HUES48 (cell line): ENCODE measurements at regions not wholly inside any gene's neighbourhood (a gene's known extent, or its start where the extent isn't known, plus 50 kb on each side); places are given as distances from the start of the nearest gene placed in this dataset.

Experiments
- H3K27ac ChIP-seq: one replicate; pipeline ENCODE4 v1.7.0; 2013; ENCODE audit warnings: low read depth, low read length, inconsistent platforms
- H3K27me3 ChIP-seq: 2 replicates; pipeline ENCODE4 v1.6.1; 2013; ENCODE audit warnings: mild to moderate bottlenecking, low read length; ENCODE audit not compliant: control insufficient read depth, insufficient read depth
- H3K36me3 ChIP-seq: 2 replicates; pipeline ENCODE4 v1.6.1; 2013; ENCODE audit warnings: low read length; ENCODE audit not compliant: control insufficient read depth, insufficient read depth
- H3K4me1 ChIP-seq: 2 replicates; pipeline ENCODE4 v1.6.1; 2013; ENCODE audit warnings: mild to moderate bottlenecking, low read length; ENCODE audit not compliant: control insufficient read depth, insufficient read depth
- H3K4me3 ChIP-seq: 2 replicates; pipeline ENCODE4 v1.5.1; 2013; ENCODE audit warnings: mild to moderate bottlenecking, low read depth, low read length
- H3K9ac ChIP-seq: 2 replicates; pipeline ENCODE4 v1.6.1; 2013; ENCODE audit warnings: mild to moderate bottlenecking, low read depth, low read length, moderate library complexity
- H3K9me3 ChIP-seq: 2 replicates; pipeline ENCODE4 v1.6.1; 2013; ENCODE audit warnings: low read length; ENCODE audit not compliant: control insufficient read depth, insufficient read depth

DNA sequence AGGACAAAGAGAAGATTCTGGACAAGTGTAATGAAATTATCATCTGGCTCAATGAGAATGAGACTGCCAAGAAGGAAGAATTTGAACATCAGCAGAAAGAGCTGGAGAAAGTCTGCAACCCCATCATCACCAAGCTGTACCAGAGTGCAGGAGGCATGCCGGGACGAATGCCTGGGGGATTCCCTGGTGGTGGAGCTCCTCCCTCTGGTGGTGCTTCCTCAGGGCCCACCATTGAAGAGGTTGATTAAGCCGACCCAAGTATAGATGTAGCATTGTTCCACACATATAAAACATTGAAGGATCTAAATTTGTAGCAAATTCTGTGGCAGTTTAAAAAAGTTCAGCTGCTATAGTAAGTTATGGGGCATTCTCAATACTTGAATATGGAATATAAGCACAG is 174.3 kb upstream of the CCND2 start:
- Histone ChIP-seq H3K4me3 (no peak overlapping the region), H3K36me3 (no peaks in the 10 kb centered on the region), H3K27me3 (no peaks in the 10 kb centered on the region), H3K4me1 (no peaks in the 10 kb centered on the region), H3K9me3 (no peaks in the 10 kb centered on the region), H3K27ac (no peak overlapping the region), H3K9ac (no peak overlapping the region)

DNA sequence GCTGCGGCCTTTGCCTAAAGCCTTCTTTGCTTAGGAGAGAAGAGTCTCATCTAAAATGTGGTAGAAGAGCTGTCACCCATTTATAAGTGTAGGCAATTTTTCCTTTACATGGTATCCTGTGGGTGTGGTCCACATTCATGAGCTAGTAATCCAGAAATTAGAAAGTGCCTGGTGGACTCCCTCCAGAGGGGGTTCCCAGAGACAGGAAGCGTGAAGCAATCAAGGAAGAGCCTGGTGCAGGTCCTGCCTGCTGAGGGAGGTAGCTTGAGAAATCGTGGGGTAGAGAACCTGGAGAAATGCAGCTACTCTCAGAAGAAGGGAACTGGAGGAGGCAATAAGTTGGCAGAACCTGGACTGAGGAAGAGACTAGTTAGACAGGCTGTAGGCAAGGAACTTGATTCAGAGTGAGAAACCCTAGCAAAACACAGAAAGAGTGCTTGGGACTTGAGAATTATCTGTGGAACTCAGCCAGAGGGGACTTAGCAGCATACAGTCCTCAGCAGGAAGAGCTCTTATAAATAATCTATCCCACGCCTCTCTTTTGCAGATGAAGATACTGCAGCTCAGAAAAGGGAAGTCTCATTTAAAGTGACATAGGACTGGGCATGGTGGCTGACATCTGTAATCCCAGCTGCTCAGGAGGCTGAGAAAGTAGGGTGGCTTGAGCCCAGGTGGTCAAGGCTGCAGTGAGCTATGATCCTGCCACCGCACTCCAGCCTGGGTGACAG is 182.4 kb upstream of the CCND2 start:
- Histone ChIP-seq H3K4me3 (no peak overlapping the region), H3K9me3 (no peaks in the 10 kb centered on the region), H3K27ac (no peak overlapping the region), H3K4me1 (no peaks in the 10 kb centered on the region), H3K27me3 (no peaks in the 10 kb centered on the region), H3K9ac (no peak overlapping the region), H3K36me3 (no peaks in the 10 kb centered on the region)

DNA sequence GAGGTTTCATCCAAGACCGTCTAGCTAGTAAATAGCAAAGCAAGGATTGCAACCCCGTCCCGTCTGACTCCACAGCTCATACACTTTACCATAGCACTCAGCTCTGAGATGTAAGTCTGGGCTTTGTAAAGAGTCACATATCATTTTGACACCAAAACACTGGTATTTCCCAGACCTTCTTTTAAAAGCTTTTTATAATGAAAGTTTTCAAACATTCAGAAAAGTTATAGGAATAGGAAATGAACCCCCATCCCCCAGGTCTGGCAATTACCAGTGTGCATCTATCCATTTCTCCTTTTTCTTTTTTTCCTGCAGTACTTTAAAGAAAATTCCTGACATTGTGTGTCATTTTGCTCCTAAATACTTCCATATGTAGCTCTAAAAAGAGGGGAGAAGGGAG is 183.6 kb upstream of the CCND2 start:
- H3K4me1 ChIP-seq: no peaks in the 10 kb centered on the region
- H3K9ac ChIP-seq: no peak overlapping the region
- H3K36me3 ChIP-seq: no peaks in the 10 kb centered on the region
- no peak overlapping the region for H3K27ac ChIP-seq
- no peaks in the 10 kb centered on the region for H3K9me3 ChIP-seq
- no peak overlapping the region for H3K4me3 ChIP-seq
- H3K27me3 ChIP-seq: no peaks in the 10 kb centered on the region

DNA sequence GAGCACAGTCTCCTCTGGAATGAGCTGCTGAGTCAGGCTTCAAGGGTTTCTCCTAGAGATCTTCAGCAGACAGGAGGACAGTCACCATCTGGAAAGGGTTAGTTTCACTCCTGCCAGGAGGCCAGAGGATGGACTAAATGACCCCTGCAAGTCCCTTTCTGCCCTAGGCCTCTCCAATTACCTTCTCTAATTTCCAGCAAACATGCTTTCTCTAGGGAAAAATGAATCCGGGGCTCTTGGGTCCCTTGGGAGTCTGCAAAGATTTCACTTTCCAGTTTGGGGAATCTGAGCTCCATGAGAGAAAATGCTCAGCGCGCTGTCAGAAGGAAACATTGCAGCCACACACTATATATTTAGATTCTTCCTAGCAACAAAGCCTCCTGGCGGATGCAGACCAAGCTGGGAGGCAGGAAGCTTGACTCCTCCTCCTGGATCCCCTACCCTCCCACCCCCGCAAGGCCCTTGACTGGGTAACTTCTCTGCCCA is 184.4 kb upstream of the CCND2 start:
- Histone ChIP-seq H3K9ac (no peak overlapping the region), H3K27ac (no peak overlapping the region), H3K4me1 (no peaks in the 10 kb centered on the region), H3K4me3 (no peak overlapping the region), H3K27me3 (no peaks in the 10 kb centered on the region), H3K36me3 (no peaks in the 10 kb centered on the region), H3K9me3 (no peaks in the 10 kb centered on the region)

DNA sequence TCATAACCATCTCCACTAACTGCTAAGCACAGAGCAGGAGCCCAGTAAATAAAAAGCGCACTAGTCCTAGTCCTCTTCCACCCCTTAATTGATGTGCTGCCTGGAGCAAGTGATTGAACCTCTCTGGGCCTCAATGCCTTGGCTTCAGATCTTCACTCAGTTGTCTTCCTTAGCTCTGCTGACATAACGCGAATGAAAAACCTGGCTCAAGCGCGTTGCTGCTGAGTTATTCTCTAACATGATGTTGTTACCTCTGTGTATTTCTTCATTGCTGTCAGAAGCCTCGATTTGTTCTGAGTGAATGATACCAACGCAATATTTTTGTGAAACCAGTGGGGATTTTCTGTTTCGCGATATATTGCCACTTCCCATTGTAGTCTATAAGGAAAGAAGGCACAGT is 185.1 kb upstream of the CCND2 start:
- H3K36me3 ChIP-seq: no peaks in the 10 kb centered on the region
- H3K27me3 ChIP-seq: no peaks in the 10 kb centered on the region

DNA sequence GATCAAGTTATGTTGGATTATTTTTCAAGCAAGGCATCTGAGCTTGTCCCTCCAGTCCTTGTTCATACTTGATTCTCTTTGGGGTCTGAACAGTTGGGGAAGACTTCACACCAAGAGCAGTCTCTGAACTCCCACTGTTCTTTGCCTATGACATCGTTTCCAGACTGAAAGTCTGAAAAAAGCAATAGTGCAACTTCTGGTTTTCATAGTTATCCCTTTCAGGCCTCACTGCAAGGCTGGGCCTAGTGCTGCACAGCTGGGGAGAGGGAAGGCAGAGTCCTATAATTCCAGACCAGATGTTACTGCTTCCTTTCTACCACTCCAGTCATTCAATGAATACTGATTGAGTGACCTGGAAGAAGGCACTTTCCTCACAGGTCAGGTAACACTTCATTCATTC is 187.1 kb upstream of the CCND2 start:
- no peaks in the 10 kb centered on the region for H3K27me3 ChIP-seq
- H3K9ac ChIP-seq: no peak overlapping the region

More for the DNA sequence above, 185.1 kb upstream of the CCND2 start:
- no peaks in the 10 kb centered on the region for H3K4me1 ChIP-seq
- no peak overlapping the region for H3K9ac ChIP-seq
- no peaks in the 10 kb centered on the region for H3K9me3 ChIP-seq
- no peak overlapping the region for H3K4me3 ChIP-seq
- H3K27ac ChIP-seq: no peak overlapping the region

DNA sequence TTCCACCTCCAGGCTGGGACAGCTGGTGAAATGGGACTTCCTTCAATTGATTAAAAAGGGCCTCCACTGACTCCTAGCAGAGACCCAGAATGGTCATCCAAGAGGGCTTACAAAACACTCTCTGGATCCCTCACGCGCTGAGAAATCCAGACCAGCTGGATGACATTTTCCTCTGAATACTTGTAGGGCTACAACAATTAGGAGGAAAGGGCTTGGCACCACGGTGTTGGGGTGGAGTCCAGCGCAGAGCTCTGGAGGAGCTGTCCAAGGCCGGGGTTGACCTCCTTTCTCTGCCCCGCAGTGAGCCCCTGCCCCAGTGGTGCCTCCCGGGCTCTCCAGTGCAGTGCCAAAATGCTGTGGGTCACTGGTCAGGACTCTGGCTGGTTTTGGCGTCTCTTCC is 189.0 kb upstream of the CCND2 start:
- no peaks in the 10 kb centered on the region for H3K4me1 ChIP-seq
- H3K27ac ChIP-seq: no peak overlapping the region
- H3K27me3 ChIP-seq: no peaks in the 10 kb centered on the region

More for the DNA sequence above, 187.1 kb upstream of the CCND2 start:
- no peaks in the 10 kb centered on the region for H3K9me3 ChIP-seq
- no peaks in the 10 kb centered on the region for H3K36me3 ChIP-seq
- no peak overlapping the region for H3K4me3 ChIP-seq
- no peak overlapping the region for H3K27ac ChIP-seq
- no peaks in the 10 kb centered on the region for H3K4me1 ChIP-seq

DNA sequence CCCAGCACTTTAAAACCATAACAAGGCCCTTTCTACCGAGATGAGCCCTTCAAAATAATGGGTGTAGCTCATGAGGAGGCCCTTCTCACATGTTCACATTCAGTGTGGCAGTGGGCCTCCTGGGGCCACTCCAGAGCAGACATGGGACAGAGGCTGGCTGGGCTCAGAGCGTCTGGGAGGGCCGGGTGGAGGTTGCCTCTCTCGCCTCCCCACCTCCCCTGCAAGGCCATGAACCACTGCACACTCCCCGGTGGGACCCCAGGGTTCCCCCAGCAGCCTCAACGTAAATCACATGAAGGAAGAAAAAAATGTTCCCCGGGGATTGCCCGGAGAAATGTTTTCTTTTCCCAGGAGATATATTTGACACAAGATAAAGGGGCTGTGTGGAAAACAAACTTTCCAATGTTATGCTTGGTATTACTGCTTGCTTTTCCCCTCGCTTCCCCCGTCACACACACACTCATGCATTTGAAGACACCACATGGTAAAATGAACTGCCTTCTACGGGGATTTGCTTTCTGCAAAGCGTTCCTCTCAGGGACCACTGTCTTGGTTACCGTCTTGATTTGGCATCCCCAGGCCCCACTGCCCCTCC is 190.7 kb upstream of the CCND2 start:
- Histone ChIP-seq H3K4me3 (no peak overlapping the region), H3K27me3 (no peaks in the 10 kb centered on the region), H3K9me3 (no peaks in the 10 kb centered on the region), H3K4me1 (no peaks in the 10 kb centered on the region), H3K36me3 (no peaks in the 10 kb centered on the region), H3K9ac (no peak overlapping the region), H3K27ac (no peak overlapping the region)

More for the DNA sequence above, 189.0 kb upstream of the CCND2 start:
- Histone ChIP-seq H3K9me3 (no peaks in the 10 kb centered on the region), H3K9ac (no peak overlapping the region), H3K4me3 (no peak overlapping the region), H3K36me3 (no peaks in the 10 kb centered on the region)

DNA sequence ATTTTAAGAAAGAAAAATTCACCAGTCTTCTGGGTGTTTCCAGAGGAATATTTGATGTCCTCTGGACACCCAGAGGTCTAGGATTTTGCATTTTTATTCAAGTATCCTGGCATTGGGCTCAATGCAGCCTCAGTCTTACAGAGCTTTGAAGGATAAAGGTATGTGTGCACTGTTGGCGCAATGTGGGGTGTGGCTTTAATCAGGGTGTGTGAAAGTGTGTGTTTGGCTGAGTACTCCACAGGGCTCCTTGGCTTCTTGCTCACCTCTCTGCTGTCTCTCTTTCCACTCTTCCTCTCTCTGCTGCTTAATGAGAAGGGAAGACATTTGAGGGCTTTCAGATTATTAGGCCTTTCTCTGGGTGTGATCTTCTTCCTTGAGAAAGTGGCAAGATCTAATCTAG is 193.3 kb upstream of the CCND2 start:
- H3K36me3 ChIP-seq: no peaks in the 10 kb centered on the region
- 0 out of 2 replicates have a peak, but pooled peaks cover 3% of the 10 kb centered on the region for H3K9me3 ChIP-seq
- no peaks in the 10 kb centered on the region for H3K4me1 ChIP-seq
- H3K27ac ChIP-seq: no peak overlapping the region
- H3K27me3 ChIP-seq: no peaks in the 10 kb centered on the region
- no peak overlapping the region for H3K9ac ChIP-seq
- H3K4me3 ChIP-seq: no peak overlapping the region

DNA sequence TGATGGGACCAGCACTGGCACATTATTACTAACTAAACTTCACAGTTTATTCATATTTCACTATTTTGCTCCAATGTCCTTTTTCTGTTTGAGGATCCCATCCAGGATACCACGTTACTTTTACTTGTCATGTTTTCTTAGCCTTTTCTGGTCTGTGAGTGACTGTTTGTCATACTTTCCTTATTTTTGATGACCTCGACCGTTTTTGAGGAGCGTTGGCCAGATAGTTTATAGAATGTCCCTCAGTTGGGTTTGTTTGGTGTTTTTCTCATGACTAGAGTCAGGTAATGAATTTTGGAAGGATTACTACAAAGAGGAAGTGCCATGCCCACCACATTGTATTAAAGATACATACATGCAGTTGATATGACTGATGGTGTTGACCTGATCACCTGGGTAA is 199.4 kb upstream of the CCND2 start:
- H3K36me3 ChIP-seq: no peaks in the 10 kb centered on the region
- no peaks in the 10 kb centered on the region for H3K27me3 ChIP-seq
- no peak overlapping the region for H3K4me3 ChIP-seq
- H3K9me3 ChIP-seq: 0 out of 2 replicates have a peak, but pooled peaks cover 3% of the 10 kb centered on the region
- H3K4me1 ChIP-seq: no peaks in the 10 kb centered on the region
- H3K9ac ChIP-seq: no peak overlapping the region
- no peak overlapping the region for H3K27ac ChIP-seq

DNA sequence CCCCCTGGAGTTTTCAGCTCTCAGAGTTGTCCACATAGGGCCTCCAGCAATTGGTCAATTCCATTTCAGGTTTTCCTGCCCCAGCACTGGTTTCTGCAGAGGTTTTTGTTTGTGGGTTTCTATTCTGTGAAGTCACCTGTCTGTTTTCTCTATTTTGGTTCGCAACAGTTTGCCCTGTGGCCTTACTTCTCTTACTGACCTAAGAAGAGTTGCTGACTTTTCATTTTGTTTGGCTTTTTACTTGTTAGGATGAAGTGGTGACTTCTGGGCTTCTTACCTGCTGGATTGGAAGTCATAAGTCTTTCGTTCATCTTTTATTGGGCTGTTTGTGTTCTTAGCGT is 196.4 kb upstream of the PARP11 start:
- H3K9ac ChIP-seq: no peak overlapping the region

More for the DNA sequence above, 196.4 kb upstream of the PARP11 start:
- Histone ChIP-seq H3K4me3 (no peak overlapping the region), H3K36me3 (no peaks in the 10 kb centered on the region), H3K4me1 (no peaks in the 10 kb centered on the region), H3K9me3 (no peaks in the 10 kb centered on the region), H3K27me3 (no peaks in the 10 kb centered on the region), H3K27ac (no peak overlapping the region)
